Activated CD4-positive, alpha-beta T cell treated with anti-CD3 and anti-CD28 coated beads, Interleukin-2, amount 50 U/mL, for 24 hours (primary cell): ENCODE measurements at regions not wholly inside any gene's neighbourhood (a gene's known extent, or its start where the extent isn't known, plus 50 kb on each side); places are given as distances from the start of the nearest gene placed in this dataset.

Experiments used
- DNase-seq, 2 donors: peaks; one replicate each; pipeline ENCODE4 v3.0.0-alpha.2; 2020; ENCODE audit warnings: low read depth in 1 of 2, low spot score in 1 of 2

- no peak for DNase-seq
These were observed 106.0 kb downstream of the VEGFA start for GRCh38 chr6:43875849-43876572.

GRCh38 chr6:43874814-43875590 lies 105.0 kb downstream of the VEGFA start:
- DNase-seq = no peak

GRCh38 chr6:43873806-43874714 lies 104.0 kb downstream of the VEGFA start:
- DNase-seq = no peak

GRCh38 chr6:43871933-43872332 lies 101.9 kb downstream of the VEGFA start:
- DNase-seq = no peak

- no peak for DNase-seq
These were observed 101.3 kb downstream of the VEGFA start for GRCh38 chr6:43871284-43871683.

- no peak for DNase-seq
These were observed 100.7 kb downstream of the VEGFA start for GRCh38 chr6:43870660-43871061.

GRCh38 chr6:43869792-43870659 lies 100.0 kb downstream of the VEGFA start:
- no peak for DNase-seq

GRCh38 chr6:43869079-43869710 lies 99.2 kb downstream of the VEGFA start:
- DNase-seq = no peak

GRCh38 chr6:43868467-43868866 lies 98.5 kb downstream of the VEGFA start:
- no peak for DNase-seq

- no peak for DNase-seq
These were observed 98.0 kb downstream of the VEGFA start for GRCh38 chr6:43867996-43868395.

- no peak for DNase-seq
These were observed 97.2 kb downstream of the VEGFA start for GRCh38 chr6:43867246-43867645.

- DNase-seq = no peak
These were observed 96.1 kb downstream of the VEGFA start for GRCh38 chr6:43865932-43866645.

GRCh38 chr6:43865086-43865485 lies 95.1 kb downstream of the VEGFA start:
- no peak for DNase-seq

- no peak for DNase-seq
These were observed 92.9 kb downstream of the VEGFA start for GRCh38 chr6:43862925-43863324.

- DNase-seq = no peak
These were observed 91.3 kb downstream of the VEGFA start for GRCh38 chr6:43861212-43861894.

- no peak for DNase-seq
These were observed 90.3 kb downstream of the VEGFA start for GRCh38 chr6:43860285-43860684.

GRCh38 chr6:43859213-43859612 lies 89.2 kb downstream of the VEGFA start:
- no peak for DNase-seq

GRCh38 chr6:43858161-43859153 lies 88.4 kb downstream of the VEGFA start:
- no peak for DNase-seq
